ENCODE measurements at regions not wholly inside any gene's neighbourhood (a gene's known extent, or its start where the extent isn't known, plus 50 kb on each side); places are given as distances from the start of the nearest gene placed in this dataset.

DNA sequence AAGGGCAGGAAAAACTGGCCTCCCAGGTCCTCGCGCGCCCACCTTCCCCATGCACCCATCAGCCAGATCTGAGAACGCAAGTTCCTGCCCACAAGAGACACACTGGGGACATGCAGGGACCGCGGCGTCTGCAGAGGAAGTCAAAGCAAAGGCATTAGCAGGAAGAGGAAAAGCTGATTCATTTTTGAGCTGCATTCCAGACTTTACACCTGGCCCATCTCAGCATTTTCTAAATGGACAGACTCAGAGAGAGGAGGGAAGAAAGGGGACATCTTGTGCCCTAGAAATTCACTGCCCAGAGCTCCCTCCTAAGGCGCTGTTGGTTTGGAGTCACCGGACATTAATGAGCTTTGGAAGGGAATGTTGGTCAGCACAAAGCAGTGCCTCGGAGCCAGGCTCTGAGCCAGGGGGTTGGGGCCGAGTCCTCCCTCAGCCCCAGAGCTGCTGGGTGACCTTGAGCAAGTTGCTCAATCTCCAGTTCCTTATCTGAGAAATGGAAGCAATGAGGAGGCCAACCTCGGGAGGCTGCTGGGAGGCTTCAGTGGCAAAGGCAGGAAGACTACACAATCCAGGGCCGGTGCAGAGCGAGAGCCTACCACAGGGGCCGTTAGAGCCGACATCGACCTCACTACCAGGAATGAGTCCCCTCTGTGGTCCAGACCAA lies 150.5 kb upstream of the IQSEC1 start:
- WGBS, 2 donors (ENCODE audit: extremely low coverage in 2 of 2, insufficient read length in 2 of 2, insufficient replicate concordance in 1 of 2): no CpG with 5 or more reads among the region's 17 CpGs
- H2BK5ac ChIP-seq (ENCODE audit: low read length): no peak overlapping the region

DNA sequence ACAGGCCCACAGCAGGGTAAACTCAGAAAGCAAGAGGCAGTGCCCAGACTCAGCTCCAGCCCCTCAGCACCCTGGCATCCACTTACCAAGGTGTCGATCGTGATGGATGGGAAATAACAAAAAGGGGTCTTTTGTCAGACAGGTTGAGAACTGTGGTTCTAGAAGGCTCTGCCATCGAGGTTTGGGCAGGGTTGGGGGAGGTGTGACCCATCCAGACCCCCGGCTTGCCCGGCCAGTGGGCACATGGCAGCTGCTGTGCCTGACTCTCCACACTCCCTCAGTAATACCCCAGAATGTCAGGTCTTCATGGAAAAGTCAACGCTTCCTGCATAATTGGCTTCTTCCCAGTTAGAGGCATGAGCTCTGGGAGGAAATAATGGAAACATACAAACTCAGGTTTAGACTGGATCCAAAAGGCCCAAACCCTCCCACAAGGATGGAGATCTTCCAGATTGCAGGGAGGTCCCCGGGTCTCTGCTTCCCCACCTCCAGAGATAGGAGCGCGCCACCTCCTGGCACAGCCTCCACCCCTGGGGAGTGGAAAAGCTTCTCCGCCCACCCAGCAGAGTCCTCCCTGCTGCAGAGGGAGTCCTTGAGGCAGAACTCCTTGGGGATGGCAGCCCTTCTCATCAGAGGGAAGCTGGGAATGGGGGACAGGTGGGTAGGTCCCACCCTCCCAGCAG lies 149.8 kb upstream of the IQSEC1 start:
- Histone ChIP-seq H3K9me3 (replicated peaks in 1 of 2; ENCODE audit: control insufficient read depth in 2 of 2, insufficient read depth in 1 of 2, low read depth in 1 of 2, low read length in 2 of 2) (no peaks in the 10 kb centered on the region), H4K91ac (ENCODE audit: low read depth, low read length, poor library complexity) (no peak overlapping the region), H3K4ac (ENCODE audit: low read length) (no peak overlapping the region), H2BK5ac (ENCODE audit: low read length) (no peak overlapping the region), H3K79me1 (ENCODE audit: low read depth, low read length) (peaks cover 5% of the 10 kb centered on the region), H3K36me3 (replicated peaks in 1 of 2; ENCODE audit: control insufficient read depth in 2 of 2, insufficient read depth in 2 of 2, low read length in 2 of 2) (no peaks in the 10 kb centered on the region), H4K8ac (ENCODE audit: low read depth, low read length) (peak overlapping the region; percentile 65), H3K4me3 (ENCODE audit: low read length in 2 of 2) (no peak overlapping the region), H2BK15ac (ENCODE audit: low read length) (no peak overlapping the region), H3K9ac (ENCODE audit: low read depth, low read length, poor library complexity) (peak overlapping the region; percentile 44), H3K4me2 (ENCODE audit: insufficient read depth, low read length, poor library complexity, severe bottlenecking) (no peak overlapping the region), H3K23ac (ENCODE audit: low read depth, low read length, poor library complexity) (no peak overlapping the region), H3K4me1 (ENCODE audit: control insufficient read depth in 2 of 2, insufficient read depth in 1 of 2, low read depth in 1 of 2, low read length in 2 of 2) (peaks cover 0 to 10% of the 10 kb centered on the region in 2 donors), H3K27me3 (ENCODE audit: control insufficient read depth in 3 of 3, insufficient read depth in 3 of 3, low read depth in 1 of 3, low read length in 3 of 3) (no peaks in the 10 kb centered on the region), H2BK12ac (ENCODE audit: low read length) (no peak overlapping the region), H3K27ac (replicated peaks; ENCODE audit: low read length) (no peak overlapping the region), H2AFZ (ENCODE audit: low read length) (no peak overlapping the region), H3K14ac (ENCODE audit: low read length) (no peak overlapping the region), H2AK5ac (ENCODE audit: low read depth, low read length) (no peak overlapping the region), H3K18ac (ENCODE audit: low read length) (peak overlapping the region; percentile 44), H2BK120ac (ENCODE audit: low read depth, low read length) (no peak overlapping the region)
- WGBS, 2 donors (ENCODE audit: extremely low coverage in 2 of 2, insufficient read length in 2 of 2, insufficient replicate concordance in 1 of 2): no CpG with 5 or more reads among the region's 10 CpGs
- DNase-seq (ENCODE audit: low spot score): no peak

More for the DNA sequence above, 150.5 kb upstream of the IQSEC1 start:
- no peak for DNase-seq (ENCODE audit: low spot score)
- Histone ChIP-seq H3K4ac (ENCODE audit: low read length) (no peak overlapping the region), H4K91ac (ENCODE audit: low read depth, low read length, poor library complexity) (no peak overlapping the region), H2BK12ac (ENCODE audit: low read length) (no peak overlapping the region), H4K8ac (ENCODE audit: low read depth, low read length) (peak overlapping the region; percentile 65), H3K23ac (ENCODE audit: low read depth, low read length, poor library complexity) (peak overlapping the region; percentile 65), H3K36me3 (replicated peaks in 1 of 2; ENCODE audit: control insufficient read depth in 2 of 2, insufficient read depth in 2 of 2, low read length in 2 of 2) (no peaks in the 10 kb centered on the region), H3K4me1 (ENCODE audit: control insufficient read depth in 2 of 2, insufficient read depth in 1 of 2, low read depth in 1 of 2, low read length in 2 of 2) (peaks cover 0 to 4% of the 10 kb centered on the region in 2 donors), H3K27me3 (ENCODE audit: control insufficient read depth in 3 of 3, insufficient read depth in 3 of 3, low read depth in 1 of 3, low read length in 3 of 3) (no peaks in the 10 kb centered on the region), H3K4me3 (ENCODE audit: low read length in 2 of 2) (no peak overlapping the region), H3K79me1 (ENCODE audit: low read depth, low read length) (peaks cover 5% of the 10 kb centered on the region), H3K27ac (replicated peaks; ENCODE audit: low read length) (no peak overlapping the region), H2AK5ac (ENCODE audit: low read depth, low read length) (no peak overlapping the region), H3K9me3 (replicated peaks in 1 of 2; ENCODE audit: control insufficient read depth in 2 of 2, insufficient read depth in 1 of 2, low read depth in 1 of 2, low read length in 2 of 2) (no peaks in the 10 kb centered on the region), H3K18ac (ENCODE audit: low read length) (peak overlapping the region; percentile 38), H2AFZ (ENCODE audit: low read length) (no peak overlapping the region), H3K9ac (ENCODE audit: low read depth, low read length, poor library complexity) (no peak overlapping the region), H3K14ac (ENCODE audit: low read length) (no peak overlapping the region), H2BK120ac (ENCODE audit: low read depth, low read length) (no peak overlapping the region), H3K4me2 (ENCODE audit: insufficient read depth, low read length, poor library complexity, severe bottlenecking) (no peak overlapping the region), H2BK15ac (ENCODE audit: low read length) (no peak overlapping the region)

DNA sequence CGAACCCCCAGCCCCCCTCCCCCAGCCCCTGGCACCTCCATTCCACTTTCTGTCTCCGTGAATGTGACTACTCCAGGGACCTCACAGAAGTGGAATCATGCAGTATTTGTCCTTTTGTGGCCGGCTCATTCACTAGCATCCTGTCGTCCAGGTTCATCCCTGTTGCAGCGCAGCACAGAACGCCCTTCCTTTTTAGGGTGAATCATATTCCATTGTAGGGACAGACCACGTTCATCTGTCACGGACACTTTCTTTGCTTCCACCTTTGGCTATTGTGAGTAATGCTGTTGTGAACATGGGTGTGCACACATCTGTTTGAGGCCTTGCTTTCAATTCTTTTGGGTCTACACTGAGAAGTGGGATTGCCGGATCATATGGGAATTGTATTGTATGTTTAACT lies 148.9 kb upstream of the IQSEC1 start:
- Histone ChIP-seq H2BK15ac (ENCODE audit: low read length) (no peak overlapping the region), H3K4me1 (ENCODE audit: control insufficient read depth in 2 of 2, insufficient read depth in 1 of 2, low read depth in 1 of 2, low read length in 2 of 2) (peaks cover 0 to 13% of the 10 kb centered on the region in 2 donors), H3K79me1 (ENCODE audit: low read depth, low read length) (peaks cover 3% of the 10 kb centered on the region), H3K4me3 (ENCODE audit: low read length in 2 of 2) (no peak overlapping the region), H2BK5ac (ENCODE audit: low read length) (no peak overlapping the region), H3K23ac (ENCODE audit: low read depth, low read length, poor library complexity) (no peak overlapping the region), H3K4me2 (ENCODE audit: insufficient read depth, low read length, poor library complexity, severe bottlenecking) (no peak overlapping the region), H2BK120ac (ENCODE audit: low read depth, low read length) (no peak overlapping the region), H2AFZ (ENCODE audit: low read length) (no peak overlapping the region), H2AK5ac (ENCODE audit: low read depth, low read length) (no peak overlapping the region), H2BK12ac (ENCODE audit: low read length) (no peak overlapping the region), H3K27ac (replicated peaks; ENCODE audit: low read length) (no peak overlapping the region), H3K18ac (ENCODE audit: low read length) (no peak overlapping the region), H3K27me3 (ENCODE audit: control insufficient read depth in 3 of 3, insufficient read depth in 3 of 3, low read depth in 1 of 3, low read length in 3 of 3) (no peaks in the 10 kb centered on the region), H3K9me3 (replicated peaks in 1 of 2; ENCODE audit: control insufficient read depth in 2 of 2, insufficient read depth in 1 of 2, low read depth in 1 of 2, low read length in 2 of 2) (no peaks in the 10 kb centered on the region), H4K8ac (ENCODE audit: low read depth, low read length) (no peak overlapping the region), H3K14ac (ENCODE audit: low read length) (no peak overlapping the region), H3K9ac (ENCODE audit: low read depth, low read length, poor library complexity) (no peak overlapping the region), H3K36me3 (replicated peaks in 1 of 2; ENCODE audit: control insufficient read depth in 2 of 2, insufficient read depth in 2 of 2, low read length in 2 of 2) (no peaks in the 10 kb centered on the region), H3K4ac (ENCODE audit: low read length) (no peak overlapping the region), H4K91ac (ENCODE audit: low read depth, low read length, poor library complexity) (no peak overlapping the region)
- DNase-seq (ENCODE audit: low spot score): no peak
- WGBS, 2 donors (ENCODE audit: extremely low coverage in 2 of 2, insufficient read length in 2 of 2, insufficient replicate concordance in 1 of 2): no CpG with 5 or more reads among the region's 9 CpGs

DNA sequence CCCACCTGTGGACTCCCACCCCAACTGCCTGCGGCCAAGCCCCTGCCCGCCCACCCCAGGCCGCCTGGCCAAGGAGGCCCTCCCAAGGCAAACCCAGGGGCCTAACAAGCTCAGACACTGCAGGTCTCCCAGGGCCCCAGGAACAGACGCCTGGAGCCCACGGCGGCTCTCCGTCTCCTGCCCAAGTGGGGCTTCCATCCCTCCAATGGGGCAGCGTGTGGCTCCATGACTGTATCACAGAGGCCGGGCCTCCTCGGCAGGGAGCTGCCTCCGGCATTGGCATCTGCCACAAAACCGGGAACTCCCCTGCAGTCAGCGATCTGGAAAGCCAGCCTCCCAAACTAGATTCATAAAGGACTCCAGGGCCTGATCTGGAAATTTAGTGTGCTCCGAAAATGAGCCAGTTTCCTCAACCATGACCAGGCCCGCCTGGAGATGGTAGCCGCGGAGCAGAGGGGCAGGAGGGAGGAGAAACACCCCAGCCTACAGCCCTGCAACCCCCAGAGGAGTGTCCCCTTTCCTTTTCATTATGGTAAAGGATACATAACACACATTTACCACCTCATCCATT lies 148.3 kb upstream of the IQSEC1 start:
- Histone ChIP-seq H3K79me1 (ENCODE audit: low read depth, low read length) (peaks cover 3% of the 10 kb centered on the region), H2AFZ (ENCODE audit: low read length) (no peak overlapping the region), H3K27me3 (ENCODE audit: control insufficient read depth in 3 of 3, insufficient read depth in 3 of 3, low read depth in 1 of 3, low read length in 3 of 3) (no peaks in the 10 kb centered on the region), H3K4me3 (ENCODE audit: low read length in 2 of 2) (no peak overlapping the region), H3K27ac (replicated peaks; ENCODE audit: low read length) (no peak overlapping the region), H2BK5ac (ENCODE audit: low read length) (no peak overlapping the region), H2BK12ac (ENCODE audit: low read length) (no peak overlapping the region), H2BK15ac (ENCODE audit: low read length) (no peak overlapping the region), H3K4me1 (ENCODE audit: control insufficient read depth in 2 of 2, insufficient read depth in 1 of 2, low read depth in 1 of 2, low read length in 2 of 2) (peaks cover 0 to 13% of the 10 kb centered on the region in 2 donors), H2AK5ac (ENCODE audit: low read depth, low read length) (peak overlapping the region; percentile 56), H3K4me2 (ENCODE audit: insufficient read depth, low read length, poor library complexity, severe bottlenecking) (no peak overlapping the region), H3K18ac (ENCODE audit: low read length) (peak overlapping the region; percentile 80), H3K9me3 (replicated peaks in 1 of 2; ENCODE audit: control insufficient read depth in 2 of 2, insufficient read depth in 1 of 2, low read depth in 1 of 2, low read length in 2 of 2) (no peaks in the 10 kb centered on the region), H3K4ac (ENCODE audit: low read length) (no peak overlapping the region), H4K91ac (ENCODE audit: low read depth, low read length, poor library complexity) (no peak overlapping the region), H3K36me3 (replicated peaks in 1 of 2; ENCODE audit: control insufficient read depth in 2 of 2, insufficient read depth in 2 of 2, low read length in 2 of 2) (no peaks in the 10 kb centered on the region), H3K9ac (ENCODE audit: low read depth, low read length, poor library complexity) (no peak overlapping the region), H3K23ac (ENCODE audit: low read depth, low read length, poor library complexity) (no peak overlapping the region), H3K14ac (ENCODE audit: low read length) (peak overlapping the region; percentile 56), H4K8ac (ENCODE audit: low read depth, low read length) (no peak overlapping the region), H2BK120ac (ENCODE audit: low read depth, low read length) (peak overlapping the region; percentile 43)
- WGBS, 2 donors (ENCODE audit: extremely low coverage in 2 of 2, insufficient read length in 2 of 2, insufficient replicate concordance in 1 of 2): no CpG with 5 or more reads among the region's 17 CpGs
- DNase-seq (ENCODE audit: low spot score): no peak
